GM18499 (cell line): ENCODE measurements at regions not wholly inside any gene's neighbourhood (a gene's known extent, or its start where the extent isn't known, plus 50 kb on each side); places are given as distances from the start of the nearest gene placed in this dataset.

Experiments
- ATAC-seq: cut with Tn5 transposase; IDR thresholded peaks from one replicate; pipeline ENCODE4 v1.9.1; 2021; ENCODE audit warnings: moderate number of reproducible peaks; ENCODE audit not compliant: insufficient read depth, unreplicated experiment

- ATAC-seq, result no peak
Measured at GRCh38 chr6:167643223-167643622, 183.5 kb upstream of the AFDN start.

- no peak for ATAC-seq
Measured at GRCh38 chr6:167643716-167644115, 183.0 kb upstream of the AFDN start.

- ATAC-seq, result no peak
Measured at GRCh38 chr6:167644412-167645132, 182.1 kb upstream of the AFDN start.

DNA sequence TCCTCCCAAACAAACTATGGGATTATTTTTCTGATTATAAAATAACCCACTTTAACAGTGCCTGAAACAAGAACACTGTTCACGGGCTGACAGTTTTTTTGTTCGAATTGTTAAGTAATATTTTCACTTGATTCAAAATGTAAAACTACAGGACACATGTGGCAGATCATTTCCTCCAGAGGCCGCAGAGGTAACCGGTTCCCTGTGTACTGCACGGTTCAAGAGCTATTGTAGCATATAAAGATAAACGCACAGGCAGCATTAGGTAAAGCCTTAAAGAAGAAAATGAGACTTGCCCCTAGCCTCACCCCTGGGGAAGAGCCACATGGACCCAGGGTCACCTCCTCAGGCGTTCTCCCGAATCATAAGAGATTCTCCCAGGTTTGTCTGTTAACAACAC is 181.3 kb upstream of the AFDN start:
- no peak for ATAC-seq

DNA sequence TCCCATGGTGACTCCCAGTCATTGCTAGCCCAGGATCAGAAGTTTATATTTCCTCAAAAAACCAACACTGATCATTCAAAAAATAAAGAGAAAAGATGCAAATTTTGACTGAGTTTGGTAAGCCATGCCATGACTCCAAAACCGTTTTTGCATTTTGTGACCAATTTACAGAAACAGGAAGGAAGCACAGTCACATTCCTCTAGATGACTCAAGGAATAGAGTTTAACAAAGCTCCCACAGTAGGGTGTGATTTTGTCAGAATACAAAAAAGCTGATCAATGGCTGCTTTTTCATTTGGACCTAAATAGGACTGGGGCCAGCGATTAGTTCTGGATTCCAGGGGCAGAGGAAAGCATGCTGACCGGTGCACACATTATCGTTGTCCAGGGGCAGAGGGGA is 179.4 kb upstream of the AFDN start:
- ATAC-seq, result no peak

DNA sequence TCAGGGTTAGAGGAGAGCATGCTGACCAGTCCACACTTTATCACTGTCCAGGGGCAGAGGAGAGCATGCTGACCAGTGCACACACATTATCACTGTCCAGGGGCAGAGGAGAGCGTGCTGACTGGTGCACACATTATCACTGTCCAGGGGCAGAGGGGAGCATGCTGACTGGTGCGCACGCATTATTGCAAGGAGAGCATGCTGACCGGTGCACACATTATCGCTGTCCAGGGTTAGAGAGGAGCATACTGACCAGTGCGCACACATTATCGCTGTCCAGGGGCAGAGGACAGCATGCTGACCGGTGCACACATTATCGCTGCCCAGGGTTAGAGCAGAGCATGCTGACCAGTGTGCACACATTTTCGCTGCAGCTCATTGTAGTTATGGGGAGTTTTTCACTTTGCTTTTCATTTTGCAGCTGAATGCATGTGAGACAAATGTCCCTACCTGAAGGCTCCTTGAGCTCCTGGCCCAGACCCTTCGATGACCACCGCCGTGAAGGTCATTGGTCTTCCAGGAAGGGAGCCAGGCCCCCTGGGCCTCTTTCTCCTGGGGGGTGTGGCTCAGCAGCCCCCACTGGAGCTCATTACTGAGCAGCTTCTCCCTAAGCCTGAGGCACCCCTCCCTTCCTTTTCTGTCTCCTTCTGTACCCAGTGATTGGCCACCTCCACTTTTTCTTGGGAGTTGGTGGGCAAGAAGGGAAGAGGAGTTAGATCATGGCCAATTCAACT is 178.8 kb upstream of the AFDN start:
- no peak for ATAC-seq

- no peak for ATAC-seq
Measured at GRCh38 chr6:167648501-167649278, 178.0 kb upstream of the AFDN start.

DNA sequence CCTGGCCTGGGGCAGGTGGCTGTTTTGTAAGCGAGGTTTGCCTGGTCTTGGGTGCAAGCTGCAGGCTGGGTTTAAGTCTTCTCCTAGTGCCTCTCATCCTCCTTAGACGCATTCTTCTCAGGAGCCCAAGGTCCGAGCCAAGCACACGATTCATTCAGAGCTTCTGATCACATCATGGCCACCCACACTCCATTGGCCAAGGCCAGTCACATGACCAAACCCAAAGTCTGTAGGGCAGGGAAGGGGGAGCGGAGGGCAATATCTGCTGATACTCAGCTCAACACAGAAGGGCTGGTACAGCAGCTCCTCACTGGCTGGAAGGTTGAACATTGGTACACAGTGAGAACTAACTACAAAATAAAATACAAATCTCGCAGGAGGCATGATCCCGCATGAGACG is 177.2 kb upstream of the AFDN start:
- ATAC-seq, result no peak

GRCh38 chr6:167650730-167651317 is 175.9 kb upstream of the AFDN start:
- ATAC-seq, result no peak

GRCh38 chr6:167651318-167652041 is 175.2 kb upstream of the AFDN start:
- ATAC-seq, result no peak

DNA sequence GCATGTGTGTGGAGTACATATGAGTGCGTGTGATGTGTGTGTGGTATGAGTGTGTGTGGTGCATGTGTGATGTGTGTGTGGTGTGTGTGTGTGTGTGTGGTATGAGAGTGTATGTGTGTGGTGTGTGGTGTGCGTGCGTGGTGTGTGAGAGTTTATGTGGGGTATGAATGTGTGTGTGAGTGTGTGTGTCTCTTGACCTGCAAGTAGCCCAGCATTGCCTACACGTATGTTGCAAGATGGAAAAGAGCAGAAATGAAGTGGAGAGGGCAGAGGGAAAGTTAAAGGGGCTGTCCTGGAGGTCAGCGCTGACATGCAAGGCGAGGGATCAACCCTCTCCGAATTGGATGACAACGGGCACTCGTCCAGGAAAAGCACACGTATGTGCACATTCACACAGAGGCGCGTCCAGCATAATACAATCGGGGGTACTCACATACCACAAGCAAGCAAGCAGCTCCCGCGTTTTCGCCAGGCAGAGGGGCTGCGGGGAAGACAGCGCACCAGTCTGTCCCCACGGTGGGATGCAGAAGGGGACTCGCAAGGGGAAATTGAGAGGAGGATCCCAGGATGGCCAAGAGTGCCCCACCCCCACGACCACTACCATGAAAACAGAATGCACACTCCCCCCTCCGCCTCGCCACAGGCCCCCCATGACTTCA is 174.5 kb upstream of the AFDN start:
- ATAC-seq, result no peak

- ATAC-seq, result no peak
Measured at GRCh38 chr6:167652701-167653095, 174.0 kb upstream of the AFDN start.

DNA sequence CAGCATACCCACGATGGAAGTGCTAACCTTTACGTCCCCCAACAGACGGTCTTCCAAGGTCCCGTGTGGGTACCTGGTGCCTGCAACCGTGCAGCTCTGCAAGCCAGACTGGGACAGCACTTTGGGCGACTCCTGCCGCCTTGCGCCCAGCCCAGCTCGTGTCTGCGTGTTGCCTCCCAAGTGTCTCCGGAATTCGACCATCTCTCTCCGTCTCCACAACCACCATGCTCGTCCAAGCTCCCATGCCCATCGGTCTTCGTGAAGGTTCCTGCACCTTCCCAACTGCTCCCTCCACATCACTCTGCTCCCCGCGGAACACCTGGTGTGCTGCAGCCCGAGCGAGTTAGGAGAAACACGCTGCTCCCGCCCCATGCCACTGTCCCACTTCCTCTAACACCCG is 173.2 kb upstream of the AFDN start:
- ATAC-seq, result no peak

DNA sequence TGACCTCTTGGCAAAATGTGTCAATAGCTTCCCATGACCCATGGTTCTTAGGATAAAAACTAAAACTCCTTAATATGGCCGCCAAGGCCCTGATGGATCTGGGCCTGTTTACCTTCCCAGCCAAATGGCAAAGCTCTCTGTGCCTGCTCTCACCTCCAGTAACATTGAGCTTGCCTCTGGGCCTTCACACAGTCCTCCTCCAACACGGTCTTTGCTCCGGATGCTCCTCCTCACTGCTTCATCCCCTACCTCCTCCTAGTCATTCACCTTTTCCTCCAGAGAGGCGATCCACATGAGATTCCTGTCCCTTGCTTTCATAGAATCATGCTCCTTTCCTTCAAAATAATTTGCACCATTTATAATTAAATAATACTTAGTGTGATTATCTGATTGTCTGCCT is 172.3 kb upstream of the AFDN start:
- ATAC-seq, result no peak

- no peak for ATAC-seq
Measured at GRCh38 chr6:167655174-167655821, 171.4 kb upstream of the AFDN start.

GRCh38 chr6:167658106-167658505 is 168.6 kb upstream of the AFDN start:
- ATAC-seq, result no peak

- ATAC-seq, result no peak
Measured at GRCh38 chr6:167659046-167659445, 167.7 kb upstream of the AFDN start.

DNA sequence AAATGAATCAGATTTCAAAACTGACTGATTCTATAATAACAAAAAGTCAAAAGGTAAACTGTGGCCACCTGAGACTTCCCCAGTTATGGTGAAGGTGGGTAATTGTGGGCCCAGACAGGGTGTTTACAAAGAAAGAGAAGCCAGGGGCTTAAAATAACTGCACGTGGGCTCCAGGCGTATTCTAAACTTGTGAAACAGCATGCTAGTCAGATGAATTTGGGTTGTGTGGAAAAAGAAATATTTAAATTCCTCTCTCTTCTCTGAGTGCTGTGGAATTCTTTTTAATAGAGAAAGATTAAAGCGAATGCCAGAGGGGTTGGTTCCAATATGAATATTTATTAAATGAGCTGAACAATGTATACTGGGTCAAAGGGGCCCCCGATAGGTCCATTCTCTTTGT is 166.3 kb upstream of the AFDN start:
- ATAC-seq, result no peak

- ATAC-seq, result no peak
Measured at GRCh38 chr6:167660944-167661551, 165.7 kb upstream of the AFDN start.
